Femur (tissue), 1 donor: ENCODE measurements at regions not wholly inside any gene's neighbourhood (a gene's known extent, or its start where the extent isn't known, plus 50 kb on each side); places are given as distances from the start of the nearest gene placed in this dataset.
"Not testable (repeated sequence)": the region's sequence is repeated elsewhere in the genome, so short reads cannot be mapped to it uniquely, and the experiment has no call there.

ENCODE experiments used
- DNase-seq: peaks from one replicate; pipeline ENCODE4 v3.0.0-alpha.2; 2017

DNA sequence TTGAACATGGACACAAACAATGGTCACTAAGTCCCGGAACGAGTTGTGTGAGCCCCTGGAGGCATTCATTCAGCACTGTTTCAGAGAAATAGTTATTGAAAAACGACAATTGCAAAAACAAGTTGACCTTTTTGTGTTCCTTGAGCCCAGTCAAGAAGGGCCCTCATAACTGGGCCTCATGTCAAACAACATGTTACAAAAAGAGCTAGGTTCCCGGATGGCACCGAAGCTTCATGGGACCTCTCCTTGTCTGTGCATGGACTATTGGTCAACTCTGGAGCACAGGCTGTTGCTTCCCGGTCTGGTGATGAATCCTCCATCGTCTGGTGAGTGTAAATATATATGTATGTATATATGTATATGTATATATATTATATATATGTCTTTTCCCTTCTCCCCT, 176.6 kb downstream of the ALG10 start:
- no peak for DNase-seq

DNA sequence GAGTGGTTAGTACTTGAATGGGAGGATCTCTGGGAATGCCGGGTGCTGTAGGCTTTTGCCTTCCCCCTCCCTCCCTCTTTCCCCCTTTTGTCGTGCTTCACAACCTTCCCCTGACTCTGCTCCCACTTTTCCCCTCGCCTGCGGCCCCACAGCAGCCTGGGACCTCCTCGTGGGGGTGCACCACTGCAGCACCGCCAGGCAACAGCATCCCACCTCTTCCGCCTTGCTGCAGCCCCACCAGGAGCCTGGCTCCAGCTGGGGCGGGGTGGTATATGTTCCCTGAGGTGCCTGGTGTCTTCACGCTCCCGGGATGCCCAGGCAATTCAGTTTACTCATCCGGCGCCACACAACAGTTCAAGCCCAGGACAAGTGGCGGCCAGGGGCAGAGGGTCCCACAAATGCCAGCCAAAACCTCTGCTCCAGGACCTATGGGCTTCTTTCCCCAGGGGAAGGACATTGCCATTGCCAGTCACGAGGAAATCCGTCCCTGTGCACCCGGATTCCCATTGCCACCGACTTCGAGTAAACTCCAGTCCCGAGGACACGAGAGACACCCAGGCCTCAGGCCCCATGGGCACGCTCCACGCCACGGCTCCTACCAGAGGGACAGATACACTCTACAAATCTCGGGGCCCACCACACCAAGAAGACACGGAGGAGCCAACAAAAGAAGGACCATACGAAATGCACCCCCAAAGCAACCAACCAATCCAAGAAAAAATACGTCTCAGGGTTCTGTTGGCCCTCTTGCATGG, 181.7 kb downstream of the ALG10 start:
- DNase-seq = no peak

DNA sequence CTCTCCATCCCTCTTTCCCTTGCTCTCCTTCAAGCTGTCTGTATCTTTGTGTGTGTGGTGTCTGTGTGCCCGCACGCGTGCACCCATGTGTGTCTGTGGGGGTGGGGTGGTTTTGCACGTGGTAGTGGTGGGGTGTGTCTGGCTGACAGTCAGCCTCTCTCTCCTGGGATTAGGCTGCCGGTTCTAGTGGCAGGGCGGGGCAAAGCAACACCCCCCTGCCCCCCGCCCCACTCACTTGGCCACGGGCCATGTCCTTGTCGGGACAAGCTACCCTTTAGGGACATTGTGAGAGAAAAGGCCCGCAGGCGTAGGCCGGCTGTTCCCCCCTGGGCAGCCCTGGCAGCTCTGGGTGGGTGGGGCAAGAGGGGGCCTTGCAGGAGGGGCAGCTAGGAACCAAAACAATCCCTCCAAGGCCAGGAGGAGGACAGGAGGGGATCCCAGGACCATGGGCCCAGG, 182.6 kb downstream of the ALG10 start:
- DNase-seq = no peak

DNA sequence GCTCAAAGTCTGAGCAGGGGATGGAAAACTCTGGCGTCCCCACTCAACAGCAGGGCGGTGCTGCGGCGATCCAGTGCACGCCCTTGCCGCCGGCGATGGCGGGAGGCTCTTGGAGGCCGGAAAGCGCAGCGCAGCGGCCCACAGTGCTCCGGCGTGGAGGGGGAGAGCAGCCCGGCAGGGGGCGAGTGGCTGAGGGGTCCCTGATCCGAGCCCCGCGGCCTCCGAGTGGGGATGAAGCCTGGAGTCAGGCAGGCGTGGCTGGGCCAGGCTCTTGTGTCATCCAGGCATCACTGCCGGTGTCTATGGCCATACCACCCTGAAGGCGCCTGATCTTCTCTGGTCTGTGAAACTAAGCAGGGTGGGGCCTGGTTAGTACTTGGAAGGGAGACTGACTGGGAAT, 183.1 kb downstream of the ALG10 start:
- no peak for DNase-seq

DNA sequence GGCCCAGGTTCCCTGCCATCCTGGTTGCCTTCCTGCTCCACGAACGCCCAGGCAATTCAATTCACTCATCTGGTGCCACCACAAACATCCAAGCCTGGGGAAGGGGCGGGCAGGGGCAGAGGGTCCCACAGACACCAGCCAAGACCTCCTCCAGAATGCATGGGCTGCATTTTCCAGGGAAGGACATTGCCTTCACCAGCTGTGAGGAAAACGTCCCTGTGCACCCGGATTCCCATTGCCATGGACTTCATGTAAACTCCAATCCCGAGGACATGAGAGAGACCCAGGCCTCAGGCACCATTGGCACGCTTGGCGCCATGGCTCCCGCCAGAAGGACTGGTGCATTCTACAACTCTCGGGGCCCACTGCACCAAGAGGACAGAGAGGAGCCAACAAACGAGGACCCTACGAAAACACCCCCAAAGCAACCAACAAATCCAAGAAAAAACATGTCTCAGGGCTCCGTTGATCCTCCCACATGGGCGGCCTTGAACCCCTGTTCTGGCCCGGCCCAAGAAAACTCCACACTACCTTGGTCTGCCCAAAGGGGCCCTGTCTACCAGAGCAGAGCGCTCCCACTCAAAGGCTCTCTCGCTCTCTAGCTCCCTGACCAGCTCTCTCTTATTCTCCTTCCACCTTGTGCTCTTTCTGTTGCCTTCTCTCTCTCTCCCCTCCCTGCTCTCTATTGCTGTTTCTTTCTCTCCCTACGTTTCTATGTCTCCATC, 183.9 kb downstream of the ALG10 start:
- no peak for DNase-seq

DNA sequence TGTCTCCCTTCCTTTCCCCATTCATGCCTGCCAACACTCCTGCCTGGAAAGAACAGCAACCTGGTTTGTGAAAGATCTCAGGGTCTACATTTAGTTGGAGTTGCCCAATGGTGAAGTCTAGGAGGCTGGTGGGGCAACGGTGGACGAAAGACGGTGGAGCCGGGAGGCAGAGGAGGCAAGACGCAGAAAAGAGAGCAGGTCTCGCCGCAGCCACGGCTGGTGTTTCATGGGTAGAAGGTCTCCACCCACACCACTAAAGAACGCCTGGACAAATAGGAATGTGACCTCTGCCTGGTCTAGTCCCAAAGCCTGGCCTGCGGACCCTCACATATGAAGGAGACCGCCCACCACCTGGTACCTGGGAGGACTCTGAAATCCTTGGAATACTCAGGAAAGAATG, 185.6 kb downstream of the ALG10 start:
- no peak for DNase-seq

DNA sequence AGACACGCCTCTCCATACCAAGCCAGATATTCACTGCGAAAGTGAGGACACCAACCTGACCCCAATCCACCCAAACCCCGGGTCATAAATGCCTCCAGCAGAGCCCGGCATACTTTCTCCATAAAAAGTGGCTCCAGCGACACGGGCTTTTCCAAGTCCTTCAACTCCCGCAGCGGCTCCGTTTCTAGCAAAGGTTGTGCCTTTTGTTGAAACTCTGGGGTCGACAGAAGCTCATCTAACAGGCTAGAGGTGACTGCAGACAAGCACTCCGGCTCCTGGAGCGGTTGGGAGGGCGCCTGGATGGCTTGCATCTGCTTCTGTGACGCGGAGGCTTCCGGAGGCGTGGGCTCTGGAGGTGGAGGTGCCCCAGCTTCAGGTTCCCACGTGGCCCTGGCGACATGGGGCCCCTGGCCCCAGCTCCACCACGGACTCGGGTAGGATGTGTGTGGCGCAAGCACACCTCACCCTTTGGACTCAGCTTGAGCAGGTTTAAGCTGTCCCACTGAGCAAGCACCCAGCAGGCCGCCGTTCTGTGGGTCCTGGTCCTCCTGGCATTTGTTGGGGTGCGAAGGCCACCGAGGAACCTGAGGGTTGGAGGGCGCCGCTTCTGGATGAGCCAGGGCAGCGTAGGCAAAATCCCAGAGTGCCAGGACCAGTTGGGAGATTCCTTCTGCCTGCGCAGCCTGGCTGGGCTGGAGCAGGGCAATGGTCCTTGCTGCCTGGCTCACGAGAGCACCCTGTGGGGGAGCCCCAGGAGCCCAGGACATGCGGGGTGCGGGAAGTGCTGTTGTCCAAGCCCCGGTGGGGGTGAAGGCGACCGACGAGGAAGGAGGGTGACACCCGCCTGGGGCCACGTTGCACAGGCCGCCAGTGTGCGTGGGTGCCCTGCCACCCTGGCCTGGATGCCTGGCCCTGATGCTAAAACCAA, 186.3 kb downstream of the ALG10 start:
- DNase-seq = no peak

DNA sequence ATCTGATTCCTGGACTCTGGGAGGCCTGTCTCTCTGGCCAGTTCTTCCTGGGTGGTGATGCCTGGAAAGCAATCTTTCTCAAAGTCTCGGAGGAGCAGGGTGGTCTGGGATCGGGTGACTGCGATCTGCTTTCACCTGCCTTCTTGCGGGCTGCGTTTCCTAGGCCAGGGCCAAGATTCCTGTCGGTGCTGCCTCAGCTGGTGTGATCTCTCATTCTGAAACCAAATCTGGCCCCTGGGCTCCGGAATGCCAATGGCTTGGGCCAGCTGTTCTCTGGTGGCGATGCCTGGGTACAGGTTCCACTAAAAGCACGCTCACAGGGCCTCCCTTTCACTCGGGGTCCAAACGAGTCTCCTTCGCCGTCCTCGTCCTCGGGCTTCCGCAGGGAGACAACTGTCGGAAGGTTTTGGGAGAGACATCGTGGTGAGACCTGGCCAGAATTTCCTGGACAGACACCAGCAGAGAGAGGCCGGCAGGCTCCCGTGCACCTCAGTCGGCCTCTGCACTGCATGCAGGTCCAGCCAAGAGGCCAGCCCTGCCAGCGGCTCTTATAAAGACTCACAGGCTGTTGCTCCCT, 187.1 kb downstream of the ALG10 start:
- DNase-seq = no peak

DNA sequence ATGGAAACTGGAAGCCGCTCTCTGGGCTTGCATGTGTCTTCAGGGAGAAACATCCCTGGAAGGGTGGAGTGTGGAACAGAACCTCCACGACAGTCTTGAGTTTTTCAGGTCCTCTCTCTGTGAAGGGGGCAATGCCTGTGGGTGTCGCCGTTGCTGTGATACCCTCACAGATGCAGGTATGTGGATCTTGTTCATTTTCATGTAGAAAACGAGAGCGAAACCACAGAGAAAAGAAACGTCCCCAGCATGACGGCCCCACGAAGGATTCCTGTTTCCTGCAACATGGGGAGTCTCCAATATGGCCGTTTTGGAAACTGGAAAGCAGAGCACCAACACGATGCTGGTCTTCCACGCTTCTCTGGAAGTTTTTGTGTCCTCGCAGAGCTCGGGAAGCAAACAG, 187.9 kb downstream of the ALG10 start:
- no peak for DNase-seq

DNA sequence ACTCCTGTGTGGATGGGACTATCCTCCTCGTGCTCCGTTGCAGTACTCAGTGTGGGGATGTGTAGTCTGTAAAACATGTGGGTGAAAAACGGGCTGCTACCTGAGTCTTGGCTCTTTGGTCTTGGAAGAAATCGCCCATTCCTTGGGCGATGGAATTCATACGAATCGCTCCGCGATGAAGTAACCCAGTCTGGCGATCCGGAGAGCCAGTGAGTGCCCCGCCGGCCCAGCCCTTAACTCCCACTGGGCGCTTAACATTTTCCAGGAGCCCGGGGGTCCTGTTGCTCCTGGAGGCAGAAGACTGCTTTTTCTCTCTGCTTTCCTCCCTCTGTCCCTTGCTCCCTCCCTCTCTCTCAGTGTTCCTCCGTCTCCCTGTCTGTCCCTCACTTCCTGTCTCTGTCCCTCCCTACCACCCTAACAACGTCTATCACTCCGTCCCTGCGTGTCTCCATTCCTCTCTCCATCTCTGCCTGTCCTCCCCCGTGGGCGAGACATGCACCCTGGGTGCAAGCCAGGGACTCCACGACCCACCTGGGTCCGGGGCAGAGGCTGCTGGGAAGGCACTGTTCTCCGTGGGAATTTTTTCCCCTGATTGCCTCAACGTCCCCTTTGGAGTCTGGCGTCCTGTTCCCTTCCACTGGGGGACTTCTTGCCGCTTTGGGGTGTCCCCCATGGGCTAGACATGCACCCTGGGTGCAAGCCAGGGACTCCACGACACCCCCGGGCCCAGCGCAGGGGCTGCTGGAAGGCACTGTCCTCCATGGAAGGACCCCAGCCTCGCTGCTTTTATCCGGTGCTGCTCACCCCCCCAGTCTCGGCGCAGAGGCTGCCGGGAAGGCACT, 188.6 kb downstream of the ALG10 start:
- DNase-seq = no peak

DNA sequence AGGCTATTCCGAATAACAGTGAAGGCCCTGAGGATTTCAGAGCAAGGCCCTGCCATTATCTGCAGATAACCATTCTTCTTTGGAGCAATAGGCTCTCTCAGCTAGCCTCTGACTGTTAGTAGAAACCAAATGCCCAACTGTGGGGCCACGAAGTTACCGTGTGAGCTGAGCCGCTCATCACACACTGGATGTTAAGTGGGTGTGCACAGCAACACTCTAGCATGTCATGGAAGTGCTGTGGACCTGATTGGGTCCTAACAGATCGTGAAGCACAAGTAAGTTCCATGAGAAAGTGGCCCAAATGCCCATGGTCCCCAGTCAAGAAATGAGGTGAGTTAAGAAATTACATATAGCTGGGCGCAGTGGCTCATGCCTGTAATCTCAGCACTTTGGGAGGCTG, 190.4 kb downstream of the ALG10 start:
- no peak for DNase-seq

DNA sequence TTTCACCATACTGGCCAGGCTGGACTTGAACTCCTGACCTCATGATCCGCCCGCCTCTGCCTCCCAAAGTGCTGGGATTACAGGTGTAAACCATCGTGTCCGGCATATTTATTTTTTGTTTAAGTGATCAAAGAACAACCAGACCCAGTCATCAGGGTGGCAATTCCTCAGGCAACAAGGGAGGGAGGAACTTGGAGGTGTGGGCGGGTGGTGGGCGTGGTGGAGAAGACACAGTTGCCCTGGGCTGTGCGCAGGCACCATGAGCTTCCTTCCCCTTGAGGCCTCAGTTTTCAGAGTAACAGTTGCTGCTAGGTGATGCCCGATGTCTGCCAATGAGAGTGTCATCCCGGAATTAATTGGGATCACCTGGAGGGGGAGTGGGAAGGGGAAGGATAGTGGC, 191.7 kb downstream of the ALG10 start:
- DNase-seq = no peak

DNA sequence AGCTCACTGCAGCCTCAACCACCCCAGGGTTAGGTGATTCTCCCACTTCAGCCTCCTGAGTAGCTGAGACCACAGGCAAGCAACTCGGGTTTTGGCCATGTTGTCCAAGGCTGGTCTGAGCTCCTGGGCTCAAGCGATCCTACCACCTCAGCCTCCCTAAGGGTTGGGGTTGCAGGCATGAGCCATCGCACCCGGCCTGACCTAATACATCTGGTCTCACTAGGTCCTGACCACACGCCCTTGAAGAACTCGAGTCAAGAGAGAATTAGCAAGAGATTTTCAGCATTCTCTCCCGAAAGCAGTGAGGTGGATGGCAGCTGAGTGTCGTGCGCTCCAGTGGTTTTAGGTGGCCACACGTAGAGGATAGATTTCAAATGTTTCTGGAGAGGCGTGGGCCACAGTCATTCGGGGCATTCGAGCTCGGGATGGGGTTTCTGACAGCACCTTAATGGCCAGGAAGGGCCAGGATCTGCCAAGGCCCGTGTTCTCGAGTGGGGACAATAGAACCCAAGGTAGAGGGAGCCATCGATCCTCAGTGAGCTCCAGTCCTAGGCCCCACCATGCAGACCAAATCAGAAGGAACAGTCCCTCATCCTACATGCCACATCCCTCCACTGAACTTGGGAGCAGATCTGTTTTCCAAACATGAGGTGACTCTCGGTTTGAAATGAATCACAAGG, 193.1 kb downstream of the ALG10 start:
- DNase-seq = no peak

DNA sequence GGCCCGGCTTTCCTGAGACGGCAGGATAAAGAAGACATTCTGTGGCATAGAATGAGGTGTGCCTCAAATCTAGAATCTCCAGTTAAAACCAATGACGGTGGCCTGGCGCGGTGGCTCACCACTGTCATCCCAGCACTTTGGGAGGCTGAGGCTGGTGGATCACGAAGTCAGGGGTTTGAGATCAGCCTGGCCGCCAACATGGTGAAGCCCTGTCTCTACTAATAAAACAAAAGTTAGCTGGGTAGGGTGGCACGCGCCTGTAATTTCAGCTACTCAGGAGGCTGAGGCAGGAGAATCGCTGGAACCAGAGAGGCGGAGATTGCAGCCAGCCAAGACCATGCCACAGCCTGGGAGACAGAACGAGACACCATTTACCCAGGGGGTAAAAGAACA, 193.6 kb downstream of the ALG10 start:
- no peak for DNase-seq

DNA sequence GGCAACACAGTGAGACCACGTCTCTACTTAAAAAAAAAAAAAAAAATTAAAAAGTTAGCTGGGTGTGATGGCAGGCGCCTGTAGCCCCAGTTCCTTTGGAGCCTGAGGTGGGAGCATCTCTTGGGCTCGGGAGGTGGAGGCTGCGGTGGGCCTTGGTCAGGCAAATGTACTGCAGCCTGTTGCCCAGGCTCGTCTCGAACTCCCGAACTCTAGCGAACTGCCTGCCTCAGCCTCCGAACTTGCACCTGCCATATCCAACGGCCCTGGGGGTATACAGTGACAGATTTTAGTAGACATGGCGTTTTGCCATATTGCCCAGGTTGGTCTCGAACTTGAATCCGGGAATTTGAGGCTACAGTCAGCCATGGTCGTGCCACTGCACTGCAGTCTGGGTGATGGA, 195.4 kb downstream of the ALG10 start:
- no peak for DNase-seq

DNA sequence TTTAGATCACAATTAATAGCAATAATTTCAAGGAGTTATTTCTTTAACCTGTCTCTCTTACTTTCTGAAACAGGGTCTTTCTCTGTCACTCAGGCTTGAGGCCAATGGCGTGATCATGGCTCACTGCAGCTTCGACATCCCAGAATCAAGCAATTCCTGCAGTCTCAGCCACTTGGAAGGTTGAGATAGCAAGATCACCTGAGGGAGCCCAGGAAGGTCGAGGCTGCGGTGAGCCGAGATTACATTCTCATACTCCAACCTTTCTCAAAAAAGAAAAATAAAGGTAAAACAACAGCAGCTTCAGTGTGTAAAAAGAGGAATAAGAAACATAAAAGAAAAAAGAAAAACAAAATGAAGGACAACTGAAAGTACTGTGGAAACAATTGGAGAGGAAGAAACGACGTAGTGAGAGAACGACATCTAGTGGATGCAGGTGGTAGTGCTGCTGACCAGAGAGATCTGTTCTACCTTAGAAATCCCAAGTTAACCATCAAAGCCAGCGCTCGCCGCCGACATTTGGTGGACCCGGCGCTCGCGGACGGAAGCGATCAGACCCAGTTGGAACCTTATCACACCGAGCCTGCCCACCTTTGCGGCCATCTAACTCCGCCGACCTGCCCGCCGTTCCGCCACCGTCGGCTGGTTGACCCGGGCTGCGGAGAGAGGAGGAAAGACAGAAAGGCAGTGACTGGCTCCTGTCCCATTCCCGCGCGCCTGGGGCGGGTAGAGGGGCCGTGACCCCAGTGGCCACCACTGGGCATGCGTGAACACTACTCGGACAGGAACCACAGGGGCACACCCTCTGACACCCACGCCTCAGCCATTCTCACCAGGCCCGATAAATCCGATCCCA, 196.1 kb downstream of the ALG10 start:
- DNase-seq = no peak

DNA sequence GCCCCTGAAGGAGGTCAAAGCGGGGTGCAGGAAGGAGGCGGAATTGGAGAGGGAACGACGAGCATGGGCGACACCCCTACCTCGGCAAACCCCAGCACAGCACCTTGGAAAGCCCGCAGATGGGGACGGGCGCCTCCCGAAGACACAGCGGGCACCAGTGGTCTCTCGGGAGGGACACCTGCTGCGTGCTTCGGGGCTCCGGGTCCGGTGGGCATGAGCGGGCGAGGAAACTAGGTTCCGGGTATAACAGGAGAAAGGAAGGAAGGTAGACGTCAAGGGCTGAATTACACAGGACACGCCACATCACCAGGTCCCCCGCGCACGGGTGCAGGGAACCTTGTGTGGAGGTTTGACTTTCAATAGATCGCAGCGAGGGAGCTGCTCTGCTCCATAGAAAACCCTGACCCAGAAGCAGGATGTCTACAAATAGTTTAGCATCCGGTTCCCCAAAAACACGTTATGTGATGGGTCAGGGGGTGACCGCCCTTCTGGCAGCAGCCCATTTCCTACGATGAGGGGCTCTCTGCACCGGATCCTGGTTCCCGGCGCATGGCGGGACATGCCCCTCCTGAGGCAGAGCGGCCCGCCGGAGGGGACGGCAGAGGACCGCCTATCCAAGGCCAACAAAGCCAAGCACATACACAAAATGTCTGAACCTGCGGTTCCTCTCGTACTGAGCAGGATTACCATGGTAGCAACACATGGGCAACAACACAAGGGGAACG, 196.9 kb downstream of the ALG10 start:
- no peak for DNase-seq

DNA sequence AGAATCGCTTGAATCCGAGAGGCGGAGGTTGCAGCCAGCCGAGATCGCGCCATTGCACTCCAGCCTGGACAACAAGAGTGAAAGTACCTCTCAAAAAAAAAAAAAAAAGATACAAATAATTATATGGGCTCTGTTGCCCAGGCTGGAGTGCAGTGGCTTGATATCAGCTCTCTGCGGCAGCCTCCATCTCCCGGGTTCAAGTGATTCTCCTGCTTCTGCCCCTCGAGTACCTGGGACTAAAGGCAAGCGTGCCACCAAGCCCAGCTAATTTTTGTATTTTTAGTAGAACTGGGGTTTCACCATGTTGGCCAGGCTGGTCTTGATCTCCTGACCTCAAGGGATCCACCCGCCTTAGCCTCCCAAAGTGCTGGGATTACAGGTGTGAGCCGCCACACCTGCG, 197.8 kb downstream of the ALG10 start:
- not testable (repeated sequence) for DNase-seq

DNA sequence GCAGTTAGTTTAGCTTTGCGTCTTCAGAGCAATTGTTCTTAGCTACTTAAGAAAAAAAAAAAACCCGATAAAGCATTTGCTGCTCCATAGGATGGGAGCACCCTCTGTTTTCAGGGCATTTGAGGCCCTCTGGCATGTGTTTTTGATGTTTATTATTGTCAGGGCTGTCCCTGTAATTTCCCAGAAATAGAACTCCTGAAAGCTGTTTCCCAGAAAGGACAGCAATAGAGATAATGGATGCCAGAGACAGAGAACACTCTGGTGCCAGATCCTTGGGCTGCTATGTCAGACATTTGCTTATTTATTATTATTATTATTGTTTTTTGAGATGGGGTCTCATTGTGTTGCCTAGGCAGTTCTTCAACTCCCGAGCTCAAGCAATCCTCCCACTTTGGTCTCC, 201.3 kb downstream of the ALG10 start:
- DNase-seq = no peak

DNA sequence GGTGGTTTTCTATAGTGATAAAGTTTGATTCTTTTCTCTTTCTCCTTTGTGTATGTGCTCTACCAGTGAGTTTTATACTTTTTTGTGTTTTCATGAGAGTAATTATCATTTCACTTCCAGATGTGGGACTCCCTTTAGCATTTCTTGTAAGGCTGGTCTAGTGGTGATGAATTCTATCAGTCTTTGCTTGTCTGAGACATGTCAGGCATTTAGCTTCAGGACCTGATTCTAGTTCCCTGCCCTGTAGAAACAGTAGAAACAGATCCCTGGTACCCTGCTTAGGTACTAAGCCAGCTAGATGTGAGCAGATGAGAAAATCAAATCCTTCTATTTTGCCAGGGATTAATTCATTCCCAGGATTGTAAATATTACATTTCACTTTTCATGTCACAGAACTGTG, 203.7 kb downstream of the ALG10 start:
- DNase-seq = not testable (repeated sequence)
